IPS-NIHi7 (cell line): ENCODE measurements at regions not wholly inside any gene's neighbourhood (a gene's known extent, or its start where the extent isn't known, plus 50 kb on each side); places are given as distances from the start of the nearest gene placed in this dataset.

Experiments
- DNase-seq: peaks from one replicate; pipeline ENCODE4 v3.0.0; 2012; ENCODE audit warnings: mixed read lengths; ENCODE audit errors: extremely low spot score

GRCh38 chr15:47945872-47946650 is 174.7 kb upstream of the SLC24A5 start:
- DNase-seq: no peak

- no peak for DNase-seq
Observed at GRCh38 chr15:47949815-47950214, 171.0 kb upstream of the SLC24A5 start.

- DNase-seq: no peak
Observed at GRCh38 chr15:47950447-47950846, 170.3 kb upstream of the SLC24A5 start.

GRCh38 chr15:47951781-47952180 is 169.0 kb upstream of the SLC24A5 start:
- no peak for DNase-seq

- DNase-seq: no peak
Observed at GRCh38 chr15:47954196-47954595, 166.6 kb upstream of the SLC24A5 start.

GRCh38 chr15:47955021-47955420 is 165.8 kb upstream of the SLC24A5 start:
- no peak for DNase-seq

- DNase-seq: no peak
Observed at GRCh38 chr15:47959617-47960413, 161.0 kb upstream of the SLC24A5 start.

- no peak for DNase-seq
Observed at GRCh38 chr15:47961401-47962090, 159.2 kb upstream of the SLC24A5 start.

- no peak for DNase-seq
Observed at GRCh38 chr15:47963265-47963664, 157.5 kb upstream of the SLC24A5 start.

GRCh38 chr15:47964229-47964628 is 156.6 kb upstream of the SLC24A5 start:
- DNase-seq: no peak

- no peak for DNase-seq
Observed at GRCh38 chr15:47965297-47965696, 155.5 kb upstream of the SLC24A5 start.

GRCh38 chr15:47968593-47968992 is 152.2 kb upstream of the SLC24A5 start:
- no peak for DNase-seq

GRCh38 chr15:47971637-47972036 is 149.2 kb upstream of the SLC24A5 start:
- DNase-seq: no peak

GRCh38 chr15:47972738-47973137 is 148.1 kb upstream of the SLC24A5 start:
- DNase-seq: no peak

- no peak for DNase-seq
Observed at GRCh38 chr15:47974724-47975123, 146.1 kb upstream of the SLC24A5 start.

GRCh38 chr15:47975427-47975826 is 145.4 kb upstream of the SLC24A5 start:
- DNase-seq: no peak

GRCh38 chr15:47983533-47983932 is 137.3 kb upstream of the SLC24A5 start:
- DNase-seq: no peak

GRCh38 chr15:47985568-47985967 is 135.2 kb upstream of the SLC24A5 start:
- no peak for DNase-seq

GRCh38 chr15:47987461-47987860 is 133.3 kb upstream of the SLC24A5 start:
- DNase-seq: no peak

- peak; percentile 61 for DNase-seq
Observed at GRCh38 chr15:47987908-47988532, 132.8 kb upstream of the SLC24A5 start.

- no peak for DNase-seq
Observed at GRCh38 chr15:47988564-47988963, 132.2 kb upstream of the SLC24A5 start.

- no peak for DNase-seq
Observed at GRCh38 chr15:47990821-47991220, 130.0 kb upstream of the SLC24A5 start.
